AG10803 (cell line): ENCODE measurements at regions not wholly inside any gene's neighbourhood (a gene's known extent, or its start where the extent isn't known, plus 50 kb on each side); places are given as distances from the start of the nearest gene placed in this dataset.

Experiments used
- DNase-seq: peaks from one replicate; pipeline ENCODE4 v3.0.0; 2010; ENCODE audit warnings: low read depth
- H3K4me3 ChIP-seq: 2 replicates; pipeline ENCODE4 v1.5.1; 2011; ENCODE audit warnings: mild to moderate bottlenecking, low read length, control low read depth
- TF ChIP-seq, protein P1 (sequence below): conservative IDR thresholded peaks from 2 replicates; pipeline ENCODE4 v1.5.1; 2011; ENCODE audit warnings: mild to moderate bottlenecking, low read length, control low read depth, inconsistent platforms

DNA sequence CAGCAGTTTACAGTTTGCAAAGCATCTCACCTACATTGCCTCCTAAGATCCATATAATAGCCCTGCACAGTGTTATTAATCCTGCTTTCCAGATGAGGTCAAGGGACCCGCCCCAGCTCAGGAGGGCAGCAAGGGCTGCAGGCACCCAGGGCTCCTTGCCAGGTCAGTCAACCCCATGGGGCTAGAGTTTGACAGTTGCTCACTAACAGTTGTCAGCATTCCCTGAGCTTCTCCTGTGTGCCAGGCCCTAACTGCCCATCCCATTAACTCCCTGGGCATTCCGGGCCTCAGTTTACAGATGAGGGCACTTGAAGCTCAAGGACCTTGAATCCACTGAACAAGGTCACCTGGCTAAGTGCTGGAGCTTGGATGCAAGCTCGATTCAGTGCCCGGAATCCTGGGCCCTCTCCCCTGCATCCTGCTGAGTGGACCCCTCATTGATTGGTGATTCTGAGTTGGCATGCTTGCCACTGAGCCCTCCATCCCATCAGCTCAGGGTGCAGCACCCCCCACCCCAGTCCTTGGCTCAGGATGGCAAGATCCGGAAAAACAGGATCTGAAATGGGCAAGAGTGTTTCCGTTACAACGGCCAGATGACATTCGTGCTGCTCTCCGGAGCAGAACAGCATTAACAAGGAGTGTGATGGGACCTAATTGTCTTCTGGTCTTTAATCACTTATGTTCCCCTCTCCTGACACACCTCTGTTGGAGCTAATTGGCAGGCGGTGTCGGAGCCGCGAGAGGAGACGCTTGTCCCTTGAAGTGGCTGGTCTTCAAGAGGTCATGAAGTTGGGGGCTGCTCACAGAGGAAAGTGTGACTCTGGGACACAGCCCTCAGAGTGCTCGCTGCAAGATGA, 87.4 kb upstream of the SHISAL1 start:
- no peak overlapping the region for H3K4me3 ChIP-seq
- DNase-seq, result no peak
- TF ChIP-seq, protein P1, sequence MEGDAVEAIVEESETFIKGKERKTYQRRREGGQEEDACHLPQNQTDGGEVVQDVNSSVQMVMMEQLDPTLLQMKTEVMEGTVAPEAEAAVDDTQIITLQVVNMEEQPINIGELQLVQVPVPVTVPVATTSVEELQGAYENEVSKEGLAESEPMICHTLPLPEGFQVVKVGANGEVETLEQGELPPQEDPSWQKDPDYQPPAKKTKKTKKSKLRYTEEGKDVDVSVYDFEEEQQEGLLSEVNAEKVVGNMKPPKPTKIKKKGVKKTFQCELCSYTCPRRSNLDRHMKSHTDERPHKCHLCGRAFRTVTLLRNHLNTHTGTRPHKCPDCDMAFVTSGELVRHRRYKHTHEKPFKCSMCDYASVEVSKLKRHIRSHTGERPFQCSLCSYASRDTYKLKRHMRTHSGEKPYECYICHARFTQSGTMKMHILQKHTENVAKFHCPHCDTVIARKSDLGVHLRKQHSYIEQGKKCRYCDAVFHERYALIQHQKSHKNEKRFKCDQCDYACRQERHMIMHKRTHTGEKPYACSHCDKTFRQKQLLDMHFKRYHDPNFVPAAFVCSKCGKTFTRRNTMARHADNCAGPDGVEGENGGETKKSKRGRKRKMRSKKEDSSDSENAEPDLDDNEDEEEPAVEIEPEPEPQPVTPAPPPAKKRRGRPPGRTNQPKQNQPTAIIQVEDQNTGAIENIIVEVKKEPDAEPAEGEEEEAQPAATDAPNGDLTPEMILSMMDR, result no peak

DNA sequence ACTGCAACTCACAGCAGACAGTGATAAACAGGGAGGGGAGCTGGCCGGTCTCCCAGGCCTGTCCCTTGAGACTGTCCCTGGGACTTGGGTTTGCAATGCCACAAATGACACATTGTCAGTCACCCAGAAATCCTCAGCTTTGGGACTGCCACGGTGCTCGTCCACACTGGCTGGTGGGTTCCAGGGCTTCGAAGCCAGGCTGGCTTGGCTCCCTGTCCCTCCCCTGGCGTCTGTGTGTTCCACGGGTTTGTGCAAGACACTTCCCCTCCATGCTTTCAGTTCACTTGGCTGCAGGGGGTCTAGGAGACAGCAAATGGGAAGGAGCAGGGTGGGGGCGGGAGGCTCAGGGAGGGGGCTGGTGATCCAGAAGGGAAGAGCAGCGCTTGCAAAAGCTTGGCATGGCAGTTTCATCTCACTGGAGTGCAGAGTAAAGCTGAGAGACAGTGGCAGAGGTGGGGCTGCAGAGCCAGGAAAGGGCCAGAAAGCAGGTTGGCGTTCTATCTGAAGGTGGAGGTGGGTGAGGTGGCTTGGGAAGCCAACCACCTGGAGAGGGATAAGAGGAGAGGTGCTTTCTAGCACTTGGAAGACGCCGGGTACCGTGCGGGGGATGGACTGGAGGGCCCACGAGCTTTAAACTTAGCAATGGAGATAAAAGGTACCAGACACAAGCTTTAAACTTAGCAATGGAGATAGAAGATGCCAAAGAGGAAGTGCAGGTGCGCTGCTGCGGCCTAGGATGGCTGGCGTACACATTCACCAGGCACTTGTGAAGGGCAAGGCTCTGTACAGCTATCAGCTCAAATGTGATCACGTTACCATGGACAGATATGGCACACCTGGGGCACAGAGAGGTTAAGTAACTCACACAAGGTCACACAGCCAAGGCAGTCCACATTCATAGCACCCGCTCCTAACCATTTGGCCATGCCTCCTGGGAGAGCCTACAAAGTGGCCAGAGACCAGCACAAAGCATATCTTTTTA, 86.4 kb upstream of the SHISAL1 start:
- DNase-seq, result no peak
- H3K4me3 ChIP-seq, result no peak overlapping the region
- TF ChIP-seq, protein P1, result no peak

DNA sequence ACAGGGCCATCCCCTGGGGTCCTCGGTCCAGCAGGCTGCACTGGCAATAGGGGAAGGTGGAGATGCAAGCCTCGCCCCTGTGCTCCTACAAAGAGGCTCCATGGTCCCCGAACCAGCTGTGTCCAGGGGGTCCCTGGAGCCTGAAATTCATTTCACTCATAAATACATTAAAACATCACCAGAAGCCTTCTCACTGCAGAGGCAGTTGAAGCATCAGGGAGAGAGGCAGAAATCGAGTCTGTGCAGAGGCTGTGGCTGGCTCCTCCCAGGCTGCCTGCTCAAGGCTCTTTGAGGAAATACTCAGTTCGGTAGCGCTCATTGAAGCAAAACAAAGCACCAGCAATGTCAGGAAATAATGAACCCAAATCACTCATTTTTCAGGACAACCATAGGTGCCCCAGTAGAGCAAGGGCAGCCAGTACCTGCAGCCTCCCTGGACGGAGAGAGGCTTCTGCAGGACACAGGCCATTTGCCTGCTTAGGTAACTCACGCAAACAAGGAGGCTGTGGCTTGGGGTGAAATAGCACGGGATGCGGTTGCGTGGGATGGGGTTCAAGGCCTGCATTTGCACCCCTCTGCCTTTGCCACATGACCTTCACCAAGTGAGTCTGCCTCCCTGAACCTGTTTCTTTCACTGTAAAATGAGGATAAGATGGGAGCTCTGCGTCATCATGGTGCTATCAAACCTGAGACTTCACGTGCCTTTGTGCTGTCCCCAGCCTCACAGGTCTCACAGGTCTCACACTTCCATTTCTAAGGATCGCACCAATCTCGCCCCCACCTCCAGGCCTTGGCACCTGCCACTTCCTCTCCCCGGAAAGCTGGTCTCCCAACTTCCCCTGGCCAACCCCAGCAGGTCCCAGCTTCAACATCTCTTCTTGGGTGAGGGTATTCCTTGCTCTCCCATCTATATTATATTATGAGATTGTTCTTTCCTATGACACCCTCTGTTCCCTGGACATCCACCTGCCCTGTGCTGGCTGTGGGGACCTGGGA, 84.3 kb upstream of the SHISAL1 start:
- no peak for DNase-seq
- TF ChIP-seq, protein P1, result no peak
- no peak overlapping the region for H3K4me3 ChIP-seq

DNA sequence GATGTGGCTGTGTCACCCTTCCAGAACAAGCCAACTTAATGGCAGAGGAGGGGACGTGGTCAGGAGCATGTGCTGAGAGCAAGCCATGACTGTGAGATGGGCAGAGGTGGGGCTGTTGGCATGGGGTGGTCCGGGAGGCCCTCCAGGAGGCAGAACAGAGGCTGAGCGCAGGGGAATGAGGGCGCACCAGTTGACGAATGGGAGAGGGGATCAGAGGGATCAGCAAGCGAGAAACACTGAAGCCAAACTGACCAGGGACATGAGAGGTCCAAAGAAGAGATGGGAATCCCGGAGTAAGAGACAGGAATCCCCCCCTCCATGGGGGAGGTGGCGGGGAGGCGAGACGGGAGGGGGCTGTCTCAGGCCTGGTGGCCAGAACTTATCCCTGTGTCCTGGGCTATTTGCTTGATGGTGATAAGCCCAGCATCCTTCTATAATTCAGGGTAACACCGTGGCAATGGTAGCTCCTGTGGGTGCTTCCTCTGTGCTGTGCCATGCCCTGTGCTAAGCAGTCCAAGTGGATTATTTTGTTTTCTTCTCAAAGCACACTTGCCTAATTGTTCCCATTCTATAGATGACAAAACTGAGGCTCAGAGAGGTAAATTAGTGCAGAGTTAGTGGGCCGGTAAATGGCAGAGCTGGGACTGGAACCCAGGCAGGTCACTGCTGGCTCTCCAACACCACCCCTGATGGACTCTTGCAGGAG, 83.4 kb upstream of the SHISAL1 start:
- no peak for DNase-seq

DNA sequence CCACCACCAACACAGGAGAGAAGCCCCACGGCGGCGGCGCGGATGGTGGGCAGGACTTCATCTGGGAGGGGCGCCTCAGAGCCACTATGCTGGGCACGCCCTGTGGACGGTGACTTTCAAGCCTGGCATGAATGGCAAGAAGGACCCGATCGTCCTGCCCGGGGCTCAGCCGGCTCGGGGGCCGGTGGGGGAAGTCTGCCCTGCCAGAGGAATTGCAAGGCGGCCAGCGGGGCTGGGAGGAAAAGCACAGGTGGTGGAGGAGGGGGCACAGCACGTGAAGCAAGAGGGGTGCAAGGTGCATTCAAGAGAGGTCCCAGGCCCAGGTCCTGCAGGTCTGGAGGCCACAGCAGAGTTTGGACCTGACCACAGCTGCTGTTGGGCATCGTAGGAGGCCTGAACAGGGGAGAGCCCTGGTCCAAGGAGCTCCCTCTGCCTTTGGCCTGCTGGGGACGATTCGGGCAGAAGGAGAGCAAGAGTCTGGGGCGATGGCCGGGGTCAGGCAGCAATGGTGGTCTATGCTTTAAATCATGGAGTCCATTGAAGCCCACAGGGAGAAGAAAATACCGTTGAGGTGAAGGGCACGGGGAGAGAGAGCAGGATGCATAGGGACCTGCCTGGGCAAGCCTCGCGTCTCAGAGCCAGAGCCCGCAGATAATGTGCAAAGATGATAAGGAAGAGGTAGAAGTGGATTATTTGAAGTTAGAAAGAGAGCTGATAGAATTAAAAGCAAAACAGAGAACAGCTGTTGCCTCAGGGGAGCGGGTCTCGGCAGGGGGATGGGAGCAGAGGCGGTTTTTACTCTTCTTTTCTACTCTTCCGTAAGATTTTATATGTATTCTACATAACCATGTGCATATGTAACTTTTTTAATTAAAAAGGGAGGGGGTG, 82.6 kb upstream of the SHISAL1 start:
- H3K4me3 ChIP-seq, result no peak overlapping the region
- TF ChIP-seq, protein P1, result no peak
- no peak for DNase-seq

More for the DNA sequence above, 83.4 kb upstream of the SHISAL1 start:
- no peak overlapping the region for H3K4me3 ChIP-seq
- TF ChIP-seq, protein P1, result no peak
